GM06990 (cell line): ENCODE measurements at regions not wholly inside any gene's neighbourhood (a gene's known extent, or its start where the extent isn't known, plus 50 kb on each side); places are given as distances from the start of the nearest gene placed in this dataset.

Experiments
- DNase-seq: peaks from one replicate; pipeline ENCODE4 v3.0.0-alpha.2; 2011; ENCODE audit not compliant: insufficient read length; ENCODE audit errors: extremely low read depth
- H3K27me3 ChIP-seq: replicated peaks from 2 replicates; pipeline ENCODE4 v1.6.0; 2011; ENCODE audit warnings: low read length; ENCODE audit not compliant: control insufficient read depth, insufficient read depth
- H3K36me3 ChIP-seq: 2 replicates; pipeline ENCODE4 v1.5.1; 2011; ENCODE audit warnings: low read length; ENCODE audit not compliant: control insufficient read depth, insufficient read depth
- H3K4me3 ChIP-seq: replicated peaks from 2 replicates; pipeline ENCODE4 v1.5.1; 2011; ENCODE audit warnings: low read depth, mild to moderate bottlenecking, control low read depth, low read length
- TF ChIP-seq, protein P1 (sequence below): IDR thresholded peaks from 2 replicates; pipeline ENCODE4 v1.5.1; 2011; ENCODE audit warnings: low read length, control low read depth, mild to moderate bottlenecking, inconsistent platforms; ENCODE audit not compliant: insufficient read depth, poor library complexity, severe bottlenecking

DNA sequence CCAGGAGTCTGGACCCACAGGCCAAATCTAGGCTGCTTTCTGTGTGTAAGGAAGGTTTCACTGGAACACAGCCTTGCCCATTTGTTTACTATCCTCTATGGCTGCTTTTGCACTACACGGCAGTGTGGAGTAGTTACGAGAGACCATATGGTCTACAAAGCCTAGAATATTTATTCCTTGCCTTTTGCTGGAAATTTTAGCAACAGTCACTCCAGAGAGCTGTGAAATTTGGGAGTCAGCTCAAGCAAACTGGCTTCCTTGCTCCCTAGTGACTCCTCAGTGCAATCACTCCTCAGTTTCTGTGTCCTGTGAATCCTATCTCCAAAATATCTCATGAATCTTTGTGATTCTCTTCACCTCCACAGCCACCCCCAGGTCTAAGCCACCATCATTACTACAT is 99.0 kb upstream of the CPEB2 start:
- no peak for DNase-seq
- no peak overlapping the region for H3K4me3 ChIP-seq
- no peaks in the 10 kb centered on the region for H3K36me3 ChIP-seq
- TF ChIP-seq, protein P1, sequence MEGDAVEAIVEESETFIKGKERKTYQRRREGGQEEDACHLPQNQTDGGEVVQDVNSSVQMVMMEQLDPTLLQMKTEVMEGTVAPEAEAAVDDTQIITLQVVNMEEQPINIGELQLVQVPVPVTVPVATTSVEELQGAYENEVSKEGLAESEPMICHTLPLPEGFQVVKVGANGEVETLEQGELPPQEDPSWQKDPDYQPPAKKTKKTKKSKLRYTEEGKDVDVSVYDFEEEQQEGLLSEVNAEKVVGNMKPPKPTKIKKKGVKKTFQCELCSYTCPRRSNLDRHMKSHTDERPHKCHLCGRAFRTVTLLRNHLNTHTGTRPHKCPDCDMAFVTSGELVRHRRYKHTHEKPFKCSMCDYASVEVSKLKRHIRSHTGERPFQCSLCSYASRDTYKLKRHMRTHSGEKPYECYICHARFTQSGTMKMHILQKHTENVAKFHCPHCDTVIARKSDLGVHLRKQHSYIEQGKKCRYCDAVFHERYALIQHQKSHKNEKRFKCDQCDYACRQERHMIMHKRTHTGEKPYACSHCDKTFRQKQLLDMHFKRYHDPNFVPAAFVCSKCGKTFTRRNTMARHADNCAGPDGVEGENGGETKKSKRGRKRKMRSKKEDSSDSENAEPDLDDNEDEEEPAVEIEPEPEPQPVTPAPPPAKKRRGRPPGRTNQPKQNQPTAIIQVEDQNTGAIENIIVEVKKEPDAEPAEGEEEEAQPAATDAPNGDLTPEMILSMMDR = no peak
- H3K27me3 ChIP-seq = no peaks in the 10 kb centered on the region

DNA sequence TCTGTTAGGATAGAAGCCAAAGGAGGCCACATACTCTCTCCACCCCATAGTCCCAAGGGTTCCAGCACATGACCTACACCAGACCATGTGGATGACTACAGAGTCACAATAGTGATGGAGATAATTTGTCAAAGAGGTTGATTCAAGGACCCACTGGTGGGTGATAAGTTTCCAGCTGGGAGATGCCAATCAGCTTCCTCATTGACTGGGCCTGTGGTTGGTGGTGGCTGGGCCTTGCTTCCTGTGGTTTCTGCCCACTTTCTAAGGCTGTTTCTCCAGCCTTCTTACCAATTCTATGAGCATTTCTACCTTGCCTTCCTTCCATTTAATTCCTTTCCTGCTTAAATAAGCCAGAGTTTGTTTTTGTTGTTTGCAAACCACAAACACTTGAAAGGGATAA is 95.5 kb upstream of the CPEB2 start:
- Histone ChIP-seq H3K4me3 (no peak overlapping the region), H3K27me3 (no peaks in the 10 kb centered on the region), H3K36me3 (no peaks in the 10 kb centered on the region)
- no peak for DNase-seq
- TF ChIP-seq, protein P1 = no peak

DNA sequence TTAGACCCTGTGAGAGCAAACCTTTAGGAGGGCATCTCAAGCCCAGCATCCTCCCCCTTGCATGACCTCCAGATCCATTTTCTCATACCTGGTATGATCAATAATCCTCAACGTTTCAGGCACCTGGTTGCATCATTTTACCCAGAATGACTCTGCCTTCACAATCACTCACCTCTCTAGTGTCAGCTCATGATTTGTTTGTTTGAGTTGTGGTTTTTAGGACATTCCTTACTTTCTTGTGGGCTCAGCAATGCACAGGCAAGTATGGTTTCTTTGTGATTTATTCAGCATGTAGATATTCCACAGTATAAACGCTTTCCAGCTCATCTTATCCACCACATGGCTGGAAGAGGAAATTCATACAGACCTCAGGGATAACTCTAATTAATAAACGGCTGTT is 93.6 kb upstream of the CPEB2 start:
- Histone ChIP-seq H3K4me3 (no peak overlapping the region), H3K36me3 (no peaks in the 10 kb centered on the region), H3K27me3 (no peaks in the 10 kb centered on the region)
- no peak for DNase-seq
- TF ChIP-seq, protein P1 = no peak

DNA sequence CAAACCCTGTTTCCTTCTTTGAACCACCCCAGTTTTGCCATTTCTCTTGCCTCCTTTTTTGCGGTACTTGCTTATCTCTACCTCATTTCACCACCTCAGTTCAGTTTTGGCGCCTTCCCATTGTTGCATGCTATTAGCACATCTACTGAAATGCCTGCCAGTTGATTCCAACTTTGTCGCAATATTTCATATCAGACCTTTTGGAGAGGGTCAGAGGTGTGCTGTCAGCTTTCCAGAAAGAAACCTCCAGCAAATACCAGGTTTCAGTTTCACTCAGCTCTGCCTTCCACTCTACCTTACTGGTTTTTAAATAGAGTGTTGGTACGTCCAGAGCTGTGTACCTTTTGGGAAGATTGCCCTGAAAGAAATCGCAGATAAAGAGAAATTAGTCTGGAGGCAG is 91.9 kb upstream of the CPEB2 start:
- TF ChIP-seq, protein P1 = no peak
- no peak for DNase-seq
- no peaks in the 10 kb centered on the region for H3K36me3 ChIP-seq
- H3K4me3 ChIP-seq = no peak overlapping the region
- H3K27me3 ChIP-seq = no peaks in the 10 kb centered on the region

DNA sequence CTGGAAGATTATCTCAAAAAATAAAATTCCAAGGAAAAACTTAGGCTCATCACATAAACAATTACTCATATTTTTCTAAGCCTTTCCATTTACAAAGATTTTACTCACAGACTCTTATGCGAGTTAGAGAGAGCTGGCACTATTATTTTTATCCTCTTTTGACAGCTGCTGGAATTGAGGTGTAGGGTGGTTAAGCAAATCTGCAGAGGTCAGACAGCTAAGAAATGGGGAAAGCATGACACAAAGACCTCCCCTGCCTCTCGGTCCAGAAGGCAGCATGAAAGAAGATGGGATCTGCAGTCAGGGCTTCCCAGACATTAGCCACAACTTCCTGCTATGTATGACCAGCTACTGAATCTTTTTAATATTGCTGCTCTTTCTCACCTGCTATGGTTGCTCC is 89.9 kb upstream of the CPEB2 start:
- DNase-seq = no peak
- H3K36me3 ChIP-seq = no peaks in the 10 kb centered on the region
- H3K4me3 ChIP-seq = no peak overlapping the region
- TF ChIP-seq, protein P1 = no peak
- no peaks in the 10 kb centered on the region for H3K27me3 ChIP-seq

DNA sequence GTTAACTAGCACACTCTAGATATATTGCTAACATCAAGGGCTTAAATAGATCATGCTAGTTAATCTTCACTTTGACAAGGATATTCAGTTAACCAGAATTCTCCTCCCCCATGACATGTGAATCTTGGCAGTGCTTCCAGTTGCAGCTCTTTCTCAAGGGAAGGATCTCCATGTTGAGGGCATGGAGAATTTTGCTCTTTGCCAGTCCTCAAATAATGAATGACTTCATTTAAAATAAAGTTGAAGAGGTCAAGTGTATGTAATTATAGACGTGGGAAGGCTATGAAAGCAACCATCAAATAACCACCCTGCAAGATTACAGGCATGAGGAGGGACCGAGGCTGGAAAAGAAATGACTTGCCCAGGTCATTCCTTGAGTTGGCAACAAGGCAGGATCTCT is 87.3 kb upstream of the CPEB2 start:
- TF ChIP-seq, protein P1 = no peak
- Histone ChIP-seq H3K36me3 (no peaks in the 10 kb centered on the region), H3K4me3 (no peak overlapping the region), H3K27me3 (no peaks in the 10 kb centered on the region)
- no peak for DNase-seq
